ENCODE measurements at regions not wholly inside any gene's neighbourhood (a gene's known extent, or its start where the extent isn't known, plus 50 kb on each side); places are given as distances from the start of the nearest gene placed in this dataset.

DNA sequence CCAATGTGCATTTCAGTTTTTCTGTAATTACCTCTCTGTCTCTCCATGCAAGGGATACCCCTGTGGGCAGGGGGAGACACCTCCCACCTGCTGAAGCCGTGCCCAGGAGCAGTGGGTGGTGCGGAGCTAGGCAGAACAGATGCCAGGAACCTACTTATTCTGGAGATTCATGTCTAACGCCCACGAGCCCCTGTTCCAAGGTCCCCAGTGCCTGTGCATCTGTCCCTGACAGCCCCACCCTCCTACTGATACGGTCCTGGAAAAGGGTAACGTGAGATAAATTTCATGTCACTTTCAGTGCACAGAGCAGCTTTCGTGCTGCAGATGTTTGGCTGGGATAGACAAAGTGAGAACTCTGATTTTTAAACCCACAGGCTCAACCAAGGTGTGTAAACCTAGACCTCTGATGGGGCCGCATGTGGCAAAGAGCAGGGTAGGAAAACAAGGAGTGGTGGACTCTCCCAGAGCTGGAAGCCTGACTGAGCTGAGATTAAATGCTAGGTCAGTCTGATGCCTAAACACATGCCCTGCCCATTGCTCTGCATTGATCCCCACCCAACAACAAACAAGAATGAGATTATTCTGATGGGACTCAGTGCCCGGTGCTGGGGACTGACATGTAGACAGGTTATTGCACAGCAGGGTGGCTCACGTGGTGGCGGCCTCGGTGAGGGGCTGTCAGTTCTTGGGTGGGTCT is 123.6 kb upstream of the GDF10 start:
- Histone ChIP-seq H3K4me1 (ENCODE audit: control insufficient read depth, insufficient read depth, low read length) (no peaks in the 10 kb centered on the region), H3K27ac (ENCODE audit: low read length) (no peak overlapping the region), H3K4me3 (ENCODE audit: low read depth in 2 of 2, low read length in 2 of 2) (no peak overlapping the region), H3K36me3 (ENCODE audit: control insufficient read depth, insufficient read depth, low read length) (no peaks in the 10 kb centered on the region), H3K27me3 (ENCODE audit: control insufficient read depth, insufficient read depth, low read length) (peaks cover 6% of the 10 kb centered on the region; the same call in 1 of the 2 replicates), H3K9me3 (ENCODE audit: control insufficient read depth, insufficient read depth, low read depth, low read length) (no peaks in the 10 kb centered on the region)
- TF ChIP-seq, protein P1, sequence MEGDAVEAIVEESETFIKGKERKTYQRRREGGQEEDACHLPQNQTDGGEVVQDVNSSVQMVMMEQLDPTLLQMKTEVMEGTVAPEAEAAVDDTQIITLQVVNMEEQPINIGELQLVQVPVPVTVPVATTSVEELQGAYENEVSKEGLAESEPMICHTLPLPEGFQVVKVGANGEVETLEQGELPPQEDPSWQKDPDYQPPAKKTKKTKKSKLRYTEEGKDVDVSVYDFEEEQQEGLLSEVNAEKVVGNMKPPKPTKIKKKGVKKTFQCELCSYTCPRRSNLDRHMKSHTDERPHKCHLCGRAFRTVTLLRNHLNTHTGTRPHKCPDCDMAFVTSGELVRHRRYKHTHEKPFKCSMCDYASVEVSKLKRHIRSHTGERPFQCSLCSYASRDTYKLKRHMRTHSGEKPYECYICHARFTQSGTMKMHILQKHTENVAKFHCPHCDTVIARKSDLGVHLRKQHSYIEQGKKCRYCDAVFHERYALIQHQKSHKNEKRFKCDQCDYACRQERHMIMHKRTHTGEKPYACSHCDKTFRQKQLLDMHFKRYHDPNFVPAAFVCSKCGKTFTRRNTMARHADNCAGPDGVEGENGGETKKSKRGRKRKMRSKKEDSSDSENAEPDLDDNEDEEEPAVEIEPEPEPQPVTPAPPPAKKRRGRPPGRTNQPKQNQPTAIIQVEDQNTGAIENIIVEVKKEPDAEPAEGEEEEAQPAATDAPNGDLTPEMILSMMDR (IDR thresholded peaks at IDR 0.05) = no peak
- TF ChIP-seq, protein P2, sequence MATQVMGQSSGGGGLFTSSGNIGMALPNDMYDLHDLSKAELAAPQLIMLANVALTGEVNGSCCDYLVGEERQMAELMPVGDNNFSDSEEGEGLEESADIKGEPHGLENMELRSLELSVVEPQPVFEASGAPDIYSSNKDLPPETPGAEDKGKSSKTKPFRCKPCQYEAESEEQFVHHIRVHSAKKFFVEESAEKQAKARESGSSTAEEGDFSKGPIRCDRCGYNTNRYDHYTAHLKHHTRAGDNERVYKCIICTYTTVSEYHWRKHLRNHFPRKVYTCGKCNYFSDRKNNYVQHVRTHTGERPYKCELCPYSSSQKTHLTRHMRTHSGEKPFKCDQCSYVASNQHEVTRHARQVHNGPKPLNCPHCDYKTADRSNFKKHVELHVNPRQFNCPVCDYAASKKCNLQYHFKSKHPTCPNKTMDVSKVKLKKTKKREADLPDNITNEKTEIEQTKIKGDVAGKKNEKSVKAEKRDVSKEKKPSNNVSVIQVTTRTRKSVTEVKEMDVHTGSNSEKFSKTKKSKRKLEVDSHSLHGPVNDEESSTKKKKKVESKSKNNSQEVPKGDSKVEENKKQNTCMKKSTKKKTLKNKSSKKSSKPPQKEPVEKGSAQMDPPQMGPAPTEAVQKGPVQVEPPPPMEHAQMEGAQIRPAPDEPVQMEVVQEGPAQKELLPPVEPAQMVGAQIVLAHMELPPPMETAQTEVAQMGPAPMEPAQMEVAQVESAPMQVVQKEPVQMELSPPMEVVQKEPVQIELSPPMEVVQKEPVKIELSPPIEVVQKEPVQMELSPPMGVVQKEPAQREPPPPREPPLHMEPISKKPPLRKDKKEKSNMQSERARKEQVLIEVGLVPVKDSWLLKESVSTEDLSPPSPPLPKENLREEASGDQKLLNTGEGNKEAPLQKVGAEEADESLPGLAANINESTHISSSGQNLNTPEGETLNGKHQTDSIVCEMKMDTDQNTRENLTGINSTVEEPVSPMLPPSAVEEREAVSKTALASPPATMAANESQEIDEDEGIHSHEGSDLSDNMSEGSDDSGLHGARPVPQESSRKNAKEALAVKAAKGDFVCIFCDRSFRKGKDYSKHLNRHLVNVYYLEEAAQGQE (IDR thresholded peaks at IDR 0.05; ENCODE audit: insufficient read depth in 1 of 2, low read depth in 2 of 2, low read length in 1 of 2) = no peak
- TF ChIP-seq TCF7L2 (IDR thresholded peaks at IDR 0.05; ENCODE audit: low read depth, low read length) = no peak
- no peak for TF ChIP-seq SIN3A (IDR thresholded peaks at IDR 0.05; ENCODE audit: borderline replicate concordance, insufficient read depth, low read depth, low read length)
- TF ChIP-seq POLR2AphosphoS5 (IDR thresholded peaks at IDR 0.05; ENCODE audit: low read depth, low read length) = no peak
- POLR2A ChIA-PET = no interaction called here
- intact Hi-C loops (cut with micrococcal nuclease; ENCODE audit: unreplicated experiment) (no loop called here), in situ Hi-C loops (cut with HindIII; ENCODE audit: low pct_unique_long_range_greater_than_20kb, low sequenced_read_pairs) (no loop called here)
- CTCF ChIA-PET = no interaction called here
- DNase-seq (ENCODE audit: low read depth, low spot score) (no peak), ATAC-seq (no peak)
- no TSS peak for BruUV-seq (replicated peaks)

DNA sequence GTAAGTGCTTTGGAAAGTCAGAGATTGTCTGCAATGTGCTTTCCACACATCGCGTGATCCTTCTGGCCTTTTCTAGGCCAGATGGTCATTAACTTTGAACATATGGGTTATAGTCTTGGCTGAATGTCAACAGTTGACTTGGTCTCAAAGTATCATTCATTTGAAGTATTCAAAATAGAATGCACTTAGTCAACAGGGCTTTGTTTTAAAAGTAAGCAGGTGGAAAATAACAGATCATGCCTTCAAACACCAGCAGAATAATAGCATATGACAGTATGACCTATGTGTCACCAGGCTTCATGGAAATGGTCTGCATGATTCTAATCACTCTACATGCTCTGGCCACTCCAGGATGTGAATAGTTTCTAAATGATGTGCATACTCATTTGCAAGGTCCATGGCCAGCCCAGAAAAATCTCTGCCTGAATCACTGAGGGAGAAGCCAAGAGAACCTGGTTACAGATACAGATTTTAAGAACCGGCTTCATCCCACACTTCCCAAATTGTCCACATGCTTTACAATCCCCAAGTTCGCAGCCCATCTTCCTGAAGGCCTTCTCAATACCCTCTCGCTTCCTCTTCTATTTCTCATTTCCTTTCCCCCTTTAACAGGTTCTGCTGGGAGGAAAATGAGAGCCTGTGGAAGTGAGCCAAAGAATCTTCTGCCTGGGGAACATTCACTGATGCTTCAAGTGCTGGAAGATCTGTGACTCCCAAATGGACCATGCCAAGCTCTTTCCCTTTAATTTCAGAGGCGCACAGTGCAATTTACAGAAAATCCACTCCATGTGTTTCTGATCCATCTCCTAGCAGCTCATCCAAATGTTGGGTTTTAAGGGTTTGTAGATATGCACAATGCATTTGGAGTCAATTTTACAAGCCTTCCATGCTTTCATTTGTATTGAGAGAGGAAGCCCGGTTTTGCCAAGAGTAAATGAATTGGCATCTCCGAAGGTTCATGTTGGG is 122.8 kb upstream of the GDF10 start:
- POLR2A ChIA-PET = no interaction called here
- Histone ChIP-seq H3K4me1 (ENCODE audit: control insufficient read depth, insufficient read depth, low read length) (no peaks in the 10 kb centered on the region), H3K4me3 (ENCODE audit: low read depth in 2 of 2, low read length in 2 of 2) (no peak overlapping the region), H3K9me3 (ENCODE audit: control insufficient read depth, insufficient read depth, low read depth, low read length) (no peaks in the 10 kb centered on the region), H3K27me3 (ENCODE audit: control insufficient read depth, insufficient read depth, low read length) (peaks cover 4% of the 10 kb centered on the region; the same call in 1 of the 2 replicates), H3K27ac (ENCODE audit: low read length) (no peak overlapping the region), H3K36me3 (ENCODE audit: control insufficient read depth, insufficient read depth, low read length) (no peaks in the 10 kb centered on the region)
- intact Hi-C loops (cut with micrococcal nuclease; ENCODE audit: unreplicated experiment) = no loop called here
- ATAC-seq = no peak
- CTCF ChIA-PET = no interaction called here
- in situ Hi-C loops (cut with HindIII; ENCODE audit: low pct_unique_long_range_greater_than_20kb, low sequenced_read_pairs) = no loop called here
- TF ChIP-seq, protein P1 (IDR thresholded peaks at IDR 0.05) = no peak
- TF ChIP-seq POLR2AphosphoS5 (IDR thresholded peaks at IDR 0.05; ENCODE audit: low read depth, low read length) (no peak), TCF7L2 (IDR thresholded peaks at IDR 0.05; ENCODE audit: low read depth, low read length) (no peak), SIN3A (IDR thresholded peaks at IDR 0.05; ENCODE audit: borderline replicate concordance, insufficient read depth, low read depth, low read length) (no peak)
- TF ChIP-seq, protein P2 (IDR thresholded peaks at IDR 0.05; ENCODE audit: insufficient read depth in 1 of 2, low read depth in 2 of 2, low read length in 1 of 2) = no peak
- DNase-seq (ENCODE audit: low read depth, low spot score) = no peak
- no TSS peak for BruUV-seq (replicated peaks)
